ENCODE measurements at regions not wholly inside any gene's neighbourhood (a gene's known extent, or its start where the extent isn't known, plus 50 kb on each side); places are given as distances from the start of the nearest gene placed in this dataset.

DNA sequence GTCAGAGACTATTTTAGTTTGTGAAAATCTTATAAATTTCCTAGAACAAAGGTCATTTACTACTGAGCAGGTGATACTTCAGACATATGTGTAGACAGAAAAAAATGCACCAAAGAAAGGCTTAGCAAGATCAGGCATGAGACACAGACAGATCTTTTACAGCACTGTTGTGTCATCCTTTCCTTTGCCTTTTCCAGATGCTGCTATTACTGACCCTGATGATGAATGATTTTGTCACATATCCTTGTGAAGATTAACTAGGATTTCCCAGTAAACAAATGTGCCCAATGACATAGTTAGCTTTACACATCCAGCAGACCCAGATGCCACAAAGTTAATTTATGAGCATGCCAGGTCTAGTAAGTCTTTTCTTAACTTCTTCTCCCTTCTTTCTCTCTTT lies 68.2 kb downstream of the DMRTA1 start:
- Histone ChIP-seq H3K4me2 (ENCODE audit: low read length) (no peak overlapping the region), H3K79me2 (replicated peaks; ENCODE audit: insufficient read depth, low read length) (no peaks in the 10 kb centered on the region), H3K9me3 (ENCODE audit: low read length) (no peaks in the 10 kb centered on the region), H3K9me2 (ENCODE audit: insufficient read depth, low read length) (no peaks in the 10 kb centered on the region), H3K36me3 (ENCODE audit: insufficient read depth, low read length) (no peaks in the 10 kb centered on the region), H2AFZ (ENCODE audit: low read depth, low read length) (no peak overlapping the region), H3K27me3 (ENCODE audit: insufficient read depth, low read depth, low read length) (no peaks in the 10 kb centered on the region), H3K4me3 (ENCODE audit: low read length) (no peak overlapping the region), H4K20me1 (ENCODE audit: insufficient read depth) (no peaks in the 10 kb centered on the region), H3K9ac (ENCODE audit: low read length) (no peak overlapping the region), H3F3A (ENCODE audit: insufficient read depth, low read length, poor library complexity, severe bottlenecking) (no peaks in the 10 kb centered on the region), H3K27ac (ENCODE audit: low read length) (no peak overlapping the region)
- TF ChIP-seq EP300 (conservative IDR thresholded peaks at IDR 0.05; ENCODE audit: poor library complexity, severe bottlenecking): no peak
- TF ChIP-seq MXI1 (conservative IDR thresholded peaks at IDR 0.05; ENCODE audit: poor library complexity, severe bottlenecking): no peak
- no peak for TF ChIP-seq EZH2 (IDR thresholded peaks at IDR 0.05; ENCODE audit: borderline replicate concordance, insufficient read depth, low read length, poor library complexity, severe bottlenecking)
- TF ChIP-seq, protein P1, sequence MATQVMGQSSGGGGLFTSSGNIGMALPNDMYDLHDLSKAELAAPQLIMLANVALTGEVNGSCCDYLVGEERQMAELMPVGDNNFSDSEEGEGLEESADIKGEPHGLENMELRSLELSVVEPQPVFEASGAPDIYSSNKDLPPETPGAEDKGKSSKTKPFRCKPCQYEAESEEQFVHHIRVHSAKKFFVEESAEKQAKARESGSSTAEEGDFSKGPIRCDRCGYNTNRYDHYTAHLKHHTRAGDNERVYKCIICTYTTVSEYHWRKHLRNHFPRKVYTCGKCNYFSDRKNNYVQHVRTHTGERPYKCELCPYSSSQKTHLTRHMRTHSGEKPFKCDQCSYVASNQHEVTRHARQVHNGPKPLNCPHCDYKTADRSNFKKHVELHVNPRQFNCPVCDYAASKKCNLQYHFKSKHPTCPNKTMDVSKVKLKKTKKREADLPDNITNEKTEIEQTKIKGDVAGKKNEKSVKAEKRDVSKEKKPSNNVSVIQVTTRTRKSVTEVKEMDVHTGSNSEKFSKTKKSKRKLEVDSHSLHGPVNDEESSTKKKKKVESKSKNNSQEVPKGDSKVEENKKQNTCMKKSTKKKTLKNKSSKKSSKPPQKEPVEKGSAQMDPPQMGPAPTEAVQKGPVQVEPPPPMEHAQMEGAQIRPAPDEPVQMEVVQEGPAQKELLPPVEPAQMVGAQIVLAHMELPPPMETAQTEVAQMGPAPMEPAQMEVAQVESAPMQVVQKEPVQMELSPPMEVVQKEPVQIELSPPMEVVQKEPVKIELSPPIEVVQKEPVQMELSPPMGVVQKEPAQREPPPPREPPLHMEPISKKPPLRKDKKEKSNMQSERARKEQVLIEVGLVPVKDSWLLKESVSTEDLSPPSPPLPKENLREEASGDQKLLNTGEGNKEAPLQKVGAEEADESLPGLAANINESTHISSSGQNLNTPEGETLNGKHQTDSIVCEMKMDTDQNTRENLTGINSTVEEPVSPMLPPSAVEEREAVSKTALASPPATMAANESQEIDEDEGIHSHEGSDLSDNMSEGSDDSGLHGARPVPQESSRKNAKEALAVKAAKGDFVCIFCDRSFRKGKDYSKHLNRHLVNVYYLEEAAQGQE (IDR thresholded peaks at IDR 0.05; ENCODE audit: borderline replicate concordance): no peak
- TF ChIP-seq POLR2AphosphoS5 (IDR thresholded peaks at IDR 0.05): no peak
- TF ChIP-seq RAD21 (conservative IDR thresholded peaks at IDR 0.05): no peak
- TF ChIP-seq, protein P2, sequence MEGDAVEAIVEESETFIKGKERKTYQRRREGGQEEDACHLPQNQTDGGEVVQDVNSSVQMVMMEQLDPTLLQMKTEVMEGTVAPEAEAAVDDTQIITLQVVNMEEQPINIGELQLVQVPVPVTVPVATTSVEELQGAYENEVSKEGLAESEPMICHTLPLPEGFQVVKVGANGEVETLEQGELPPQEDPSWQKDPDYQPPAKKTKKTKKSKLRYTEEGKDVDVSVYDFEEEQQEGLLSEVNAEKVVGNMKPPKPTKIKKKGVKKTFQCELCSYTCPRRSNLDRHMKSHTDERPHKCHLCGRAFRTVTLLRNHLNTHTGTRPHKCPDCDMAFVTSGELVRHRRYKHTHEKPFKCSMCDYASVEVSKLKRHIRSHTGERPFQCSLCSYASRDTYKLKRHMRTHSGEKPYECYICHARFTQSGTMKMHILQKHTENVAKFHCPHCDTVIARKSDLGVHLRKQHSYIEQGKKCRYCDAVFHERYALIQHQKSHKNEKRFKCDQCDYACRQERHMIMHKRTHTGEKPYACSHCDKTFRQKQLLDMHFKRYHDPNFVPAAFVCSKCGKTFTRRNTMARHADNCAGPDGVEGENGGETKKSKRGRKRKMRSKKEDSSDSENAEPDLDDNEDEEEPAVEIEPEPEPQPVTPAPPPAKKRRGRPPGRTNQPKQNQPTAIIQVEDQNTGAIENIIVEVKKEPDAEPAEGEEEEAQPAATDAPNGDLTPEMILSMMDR (IDR thresholded peaks at IDR 0.05; ENCODE audit: poor library complexity, severe bottlenecking): no peak
- TF ChIP-seq SMC3 (conservative IDR thresholded peaks at IDR 0.05; ENCODE audit: poor library complexity): no peak
- TF ChIP-seq TAF1 (IDR thresholded peaks at IDR 0.05; ENCODE audit: low read depth): no peak

DNA sequence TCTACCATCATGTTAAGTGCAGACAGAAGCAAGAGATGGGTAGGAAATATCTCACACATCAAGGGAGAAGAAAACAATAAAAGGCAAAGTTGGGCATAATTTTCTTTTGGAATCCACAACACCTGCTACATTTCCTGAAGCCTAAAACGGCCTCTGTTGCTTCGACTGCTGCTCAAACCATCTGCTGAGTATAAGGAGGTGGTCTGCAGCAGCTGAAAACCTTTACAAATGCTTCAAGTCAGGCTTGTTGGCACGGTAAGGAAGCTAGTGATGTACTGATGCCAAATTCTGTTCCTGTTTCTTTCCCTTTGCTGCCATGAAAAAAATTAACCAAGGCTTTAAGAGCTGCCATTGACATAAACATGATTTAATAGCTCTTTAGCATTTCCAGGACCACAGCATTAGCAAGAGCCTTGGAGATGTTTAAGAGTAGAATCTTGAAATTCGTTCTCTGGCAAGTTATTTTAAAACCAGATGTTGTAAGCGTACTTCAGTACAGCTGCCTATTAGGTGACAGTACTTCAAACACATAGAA lies 75.6 kb downstream of the DMRTA1 start:
- Histone ChIP-seq H3K27me3 (ENCODE audit: insufficient read depth, low read depth, low read length) (no peaks in the 10 kb centered on the region), H4K20me1 (ENCODE audit: insufficient read depth) (no peaks in the 10 kb centered on the region), H3K9me2 (ENCODE audit: insufficient read depth, low read length) (no peaks in the 10 kb centered on the region), H3K36me3 (ENCODE audit: insufficient read depth, low read length) (no peaks in the 10 kb centered on the region), H2AFZ (ENCODE audit: low read depth, low read length) (no peak overlapping the region), H3K27ac (ENCODE audit: low read length) (no peak overlapping the region), H3F3A (ENCODE audit: insufficient read depth, low read length, poor library complexity, severe bottlenecking) (no peaks in the 10 kb centered on the region), H3K79me2 (replicated peaks; ENCODE audit: insufficient read depth, low read length) (no peaks in the 10 kb centered on the region), H3K9me3 (ENCODE audit: low read length) (no peaks in the 10 kb centered on the region), H3K9ac (ENCODE audit: low read length) (no peak overlapping the region), H3K4me2 (ENCODE audit: low read length) (no peak overlapping the region), H3K4me3 (ENCODE audit: low read length) (no peak overlapping the region)
- no peak for TF ChIP-seq RAD21 (conservative IDR thresholded peaks at IDR 0.05)
- TF ChIP-seq EP300 (conservative IDR thresholded peaks at IDR 0.05; ENCODE audit: poor library complexity, severe bottlenecking): no peak
- TF ChIP-seq SMC3 (conservative IDR thresholded peaks at IDR 0.05; ENCODE audit: poor library complexity): no peak
- TF ChIP-seq MXI1 (conservative IDR thresholded peaks at IDR 0.05; ENCODE audit: poor library complexity, severe bottlenecking): no peak
- no peak for TF ChIP-seq POLR2AphosphoS5 (IDR thresholded peaks at IDR 0.05)
- TF ChIP-seq, protein P2 (IDR thresholded peaks at IDR 0.05; ENCODE audit: poor library complexity, severe bottlenecking): no peak
- no peak for TF ChIP-seq EZH2 (IDR thresholded peaks at IDR 0.05; ENCODE audit: borderline replicate concordance, insufficient read depth, low read length, poor library complexity, severe bottlenecking)
